ENCODE measurements at regions not wholly inside any gene's neighbourhood (a gene's known extent, or its start where the extent isn't known, plus 50 kb on each side); places are given as distances from the start of the nearest gene placed in this dataset.

- TF ChIP-seq CTCF (IDR thresholded peaks at IDR 0.05 in 8 of 11, conservative IDR thresholded peaks at IDR 0.05 in 3 of 11) (no peak), POLR2A (IDR thresholded peaks at IDR 0.05) (no peak)
These were observed 254.4 kb upstream of the KLF12 start for GRCh38 chr13:74388626-74389025.

Data from spleen (tissue), 7 donors.